ENCODE measurements at regions not wholly inside any gene's neighbourhood (a gene's known extent, or its start where the extent isn't known, plus 50 kb on each side); places are given as distances from the start of the nearest gene placed in this dataset.

DNA sequence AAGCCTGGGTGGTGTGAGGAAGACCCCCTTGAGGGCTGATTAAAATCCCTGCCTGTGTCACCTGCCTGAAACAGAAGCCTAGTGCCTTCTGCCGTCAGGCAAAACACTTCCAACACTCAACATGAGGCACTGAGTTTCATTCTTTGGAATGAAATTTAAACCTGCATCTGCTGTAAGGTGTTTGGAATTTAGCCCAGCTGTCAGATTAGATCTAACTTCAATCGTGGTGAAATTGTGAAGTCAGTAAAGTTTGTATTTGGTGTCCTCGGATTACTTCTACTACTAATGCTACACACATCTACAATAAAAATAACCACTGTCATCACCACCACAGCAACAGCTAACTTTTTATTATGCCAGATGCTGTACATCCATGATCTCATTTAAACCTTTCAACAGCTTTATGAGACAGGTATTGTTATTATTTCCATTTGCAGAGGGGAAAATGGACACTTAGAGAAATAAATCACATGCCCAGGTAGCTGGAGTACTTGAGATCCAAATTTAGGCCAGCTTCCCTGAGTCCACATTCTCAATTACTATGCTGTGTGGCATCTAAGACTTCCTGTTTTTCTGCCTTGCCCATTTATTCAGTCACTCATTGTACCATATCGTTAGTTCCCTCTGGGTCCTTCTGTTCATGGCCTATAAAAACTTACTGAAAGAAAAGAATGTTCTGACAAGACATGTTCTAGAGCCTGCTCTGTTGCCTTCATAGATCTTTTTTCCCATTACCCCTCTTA, 98.2 kb upstream of the GCFC2 start:
- ATAC-seq, result no peak

DNA sequence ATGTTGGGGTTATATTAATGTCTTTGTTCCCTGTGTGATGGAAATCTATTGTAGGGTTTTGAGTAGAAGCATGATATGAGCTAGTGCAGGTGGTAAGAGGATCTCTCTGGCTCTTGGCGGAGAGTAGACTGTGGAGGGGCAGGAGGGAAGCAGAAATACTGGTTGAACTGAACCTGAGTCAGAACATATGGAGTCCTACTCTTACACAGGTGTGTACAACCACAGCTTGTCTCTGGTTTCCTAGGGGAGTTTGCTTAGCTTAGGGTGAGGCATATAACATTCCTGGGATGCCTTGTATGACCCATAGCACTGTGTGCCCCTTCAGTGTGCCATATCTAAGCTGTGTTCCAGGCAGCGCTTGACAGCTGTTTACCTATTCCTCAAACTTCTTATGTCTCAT, 97.3 kb upstream of the GCFC2 start:
- ATAC-seq, result no peak

More for the DNA sequence above, 98.2 kb upstream of the GCFC2 start:
- TF ChIP-seq, protein P1, sequence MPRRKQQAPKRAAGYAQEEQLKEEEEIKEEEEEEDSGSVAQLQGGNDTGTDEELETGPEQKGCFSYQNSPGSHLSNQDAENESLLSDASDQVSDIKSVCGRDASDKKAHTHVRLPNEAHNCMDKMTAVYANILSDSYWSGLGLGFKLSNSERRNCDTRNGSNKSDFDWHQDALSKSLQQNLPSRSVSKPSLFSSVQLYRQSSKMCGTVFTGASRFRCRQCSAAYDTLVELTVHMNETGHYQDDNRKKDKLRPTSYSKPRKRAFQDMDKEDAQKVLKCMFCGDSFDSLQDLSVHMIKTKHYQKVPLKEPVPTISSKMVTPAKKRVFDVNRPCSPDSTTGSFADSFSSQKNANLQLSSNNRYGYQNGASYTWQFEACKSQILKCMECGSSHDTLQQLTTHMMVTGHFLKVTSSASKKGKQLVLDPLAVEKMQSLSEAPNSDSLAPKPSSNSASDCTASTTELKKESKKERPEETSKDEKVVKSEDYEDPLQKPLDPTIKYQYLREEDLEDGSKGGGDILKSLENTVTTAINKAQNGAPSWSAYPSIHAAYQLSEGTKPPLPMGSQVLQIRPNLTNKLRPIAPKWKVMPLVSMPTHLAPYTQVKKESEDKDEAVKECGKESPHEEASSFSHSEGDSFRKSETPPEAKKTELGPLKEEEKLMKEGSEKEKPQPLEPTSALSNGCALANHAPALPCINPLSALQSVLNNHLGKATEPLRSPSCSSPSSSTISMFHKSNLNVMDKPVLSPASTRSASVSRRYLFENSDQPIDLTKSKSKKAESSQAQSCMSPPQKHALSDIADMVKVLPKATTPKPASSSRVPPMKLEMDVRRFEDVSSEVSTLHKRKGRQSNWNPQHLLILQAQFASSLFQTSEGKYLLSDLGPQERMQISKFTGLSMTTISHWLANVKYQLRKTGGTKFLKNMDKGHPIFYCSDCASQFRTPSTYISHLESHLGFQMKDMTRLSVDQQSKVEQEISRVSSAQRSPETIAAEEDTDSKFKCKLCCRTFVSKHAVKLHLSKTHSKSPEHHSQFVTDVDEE (CRISPR knock-in tag; IDR thresholded peaks at IDR 0.05), result no peak
- no peak for TF ChIP-seq TOX (CRISPR knock-in tag; IDR thresholded peaks at IDR 0.05; ENCODE audit: borderline replicate concordance)
- TF ChIP-seq, protein P2, sequence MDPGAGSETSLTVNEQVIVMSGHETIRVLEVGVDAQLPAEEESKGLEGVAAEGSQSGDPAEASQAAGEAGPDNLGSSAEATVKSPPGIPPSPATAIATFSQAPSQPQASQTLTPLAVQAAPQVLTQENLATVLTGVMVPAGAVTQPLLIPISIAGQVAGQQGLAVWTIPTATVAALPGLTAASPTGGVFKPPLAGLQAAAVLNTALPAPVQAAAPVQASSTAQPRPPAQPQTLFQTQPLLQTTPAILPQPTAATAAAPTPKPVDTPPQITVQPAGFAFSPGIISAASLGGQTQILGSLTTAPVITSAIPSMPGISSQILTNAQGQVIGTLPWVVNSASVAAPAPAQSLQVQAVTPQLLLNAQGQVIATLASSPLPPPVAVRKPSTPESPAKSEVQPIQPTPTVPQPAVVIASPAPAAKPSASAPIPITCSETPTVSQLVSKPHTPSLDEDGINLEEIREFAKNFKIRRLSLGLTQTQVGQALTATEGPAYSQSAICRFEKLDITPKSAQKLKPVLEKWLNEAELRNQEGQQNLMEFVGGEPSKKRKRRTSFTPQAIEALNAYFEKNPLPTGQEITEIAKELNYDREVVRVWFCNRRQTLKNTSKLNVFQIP (CRISPR knock-in tag; IDR thresholded peaks at IDR 0.05; ENCODE audit: borderline replicate concordance, low read depth), result no peak
- TF ChIP-seq PPARA (CRISPR knock-in tag; IDR thresholded peaks at IDR 0.05; ENCODE audit: borderline replicate concordance), result no peak
- TF ChIP-seq OSR1 (CRISPR knock-in tag; IDR thresholded peaks at IDR 0.05), result no peak
- no peak for TF ChIP-seq ZNF565 (CRISPR knock-in tag; conservative IDR thresholded peaks at IDR 0.05; ENCODE audit: low read depth)
- TF ChIP-seq ISL1 (CRISPR knock-in tag; IDR thresholded peaks at IDR 0.05), result no peak
- TF ChIP-seq ARNTL (CRISPR knock-in tag; IDR thresholded peaks at IDR 0.05; ENCODE audit: borderline replicate concordance, low read depth), result no peak
- TF ChIP-seq BACH2 (CRISPR knock-in tag; IDR thresholded peaks at IDR 0.05; ENCODE audit: borderline replicate concordance), result no peak

DNA sequence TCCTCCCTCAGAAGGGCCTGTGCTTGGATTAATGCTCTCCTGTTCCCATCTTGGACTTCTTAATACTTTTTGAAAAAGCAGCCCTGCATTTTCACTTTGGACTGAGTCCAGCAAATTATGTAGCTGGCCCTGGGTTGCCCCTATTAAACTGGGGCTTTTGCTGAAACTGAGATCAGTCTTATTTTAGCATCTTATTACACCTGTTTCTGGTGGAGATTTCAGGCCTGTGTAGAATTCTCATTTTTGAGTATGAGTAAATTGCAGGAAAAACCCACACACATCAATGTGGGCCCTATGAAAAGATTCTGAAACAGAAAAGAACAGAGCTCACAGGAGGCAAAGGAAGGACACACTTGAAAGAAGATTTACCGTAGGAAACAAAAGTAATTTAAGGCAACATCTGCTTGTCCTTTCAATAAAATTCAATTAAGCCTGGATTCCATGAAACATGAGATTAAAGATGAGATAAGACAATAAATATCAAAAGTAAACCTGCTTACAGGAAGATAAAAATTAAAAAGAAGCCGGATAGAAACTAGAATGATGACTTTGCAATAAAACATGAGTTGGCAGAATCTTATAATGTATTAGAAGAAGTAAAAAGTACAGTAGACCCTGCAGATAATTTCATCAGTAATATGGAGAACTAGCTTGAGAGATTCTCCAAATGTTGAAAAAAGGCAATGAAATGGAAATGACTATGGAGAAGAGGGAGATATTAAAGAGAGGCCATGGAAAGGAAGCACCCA, 90.7 kb upstream of the GCFC2 start:
- no peak for ATAC-seq
- TF ChIP-seq, protein P3, sequence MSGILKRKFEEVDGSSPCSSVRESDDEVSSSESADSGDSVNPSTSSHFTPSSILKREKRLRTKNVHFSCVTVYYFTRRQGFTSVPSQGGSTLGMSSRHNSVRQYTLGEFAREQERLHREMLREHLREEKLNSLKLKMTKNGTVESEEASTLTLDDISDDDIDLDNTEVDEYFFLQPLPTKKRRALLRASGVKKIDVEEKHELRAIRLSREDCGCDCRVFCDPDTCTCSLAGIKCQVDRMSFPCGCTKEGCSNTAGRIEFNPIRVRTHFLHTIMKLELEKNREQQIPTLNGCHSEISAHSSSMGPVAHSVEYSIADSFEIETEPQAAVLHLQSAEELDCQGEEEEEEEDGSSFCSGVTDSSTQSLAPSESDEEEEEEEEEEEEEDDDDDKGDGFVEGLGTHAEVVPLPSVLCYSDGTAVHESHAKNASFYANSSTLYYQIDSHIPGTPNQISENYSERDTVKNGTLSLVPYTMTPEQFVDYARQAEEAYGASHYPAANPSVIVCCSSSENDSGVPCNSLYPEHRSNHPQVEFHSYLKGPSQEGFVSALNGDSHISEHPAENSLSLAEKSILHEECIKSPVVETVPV (CRISPR knock-in tag; IDR thresholded peaks at IDR 0.05), result no peak
- TF ChIP-seq ZNF8 (CRISPR knock-in tag; IDR thresholded peaks at IDR 0.05) (no peak), ZNF565 (CRISPR knock-in tag; conservative IDR thresholded peaks at IDR 0.05; ENCODE audit: low read depth) (no peak), PPARA (CRISPR knock-in tag; IDR thresholded peaks at IDR 0.05; ENCODE audit: borderline replicate concordance) (no peak), SNAI2 (CRISPR knock-in tag; IDR thresholded peaks at IDR 0.05) (no peak), ZFP30 (CRISPR knock-in tag; IDR thresholded peaks at IDR 0.05) (no peak), ZFP3 (CRISPR knock-in tag; IDR thresholded peaks at IDR 0.05) (no peak), ARNTL (CRISPR knock-in tag; IDR thresholded peaks at IDR 0.05; ENCODE audit: borderline replicate concordance, low read depth) (no peak)
- TF ChIP-seq, protein P4, sequence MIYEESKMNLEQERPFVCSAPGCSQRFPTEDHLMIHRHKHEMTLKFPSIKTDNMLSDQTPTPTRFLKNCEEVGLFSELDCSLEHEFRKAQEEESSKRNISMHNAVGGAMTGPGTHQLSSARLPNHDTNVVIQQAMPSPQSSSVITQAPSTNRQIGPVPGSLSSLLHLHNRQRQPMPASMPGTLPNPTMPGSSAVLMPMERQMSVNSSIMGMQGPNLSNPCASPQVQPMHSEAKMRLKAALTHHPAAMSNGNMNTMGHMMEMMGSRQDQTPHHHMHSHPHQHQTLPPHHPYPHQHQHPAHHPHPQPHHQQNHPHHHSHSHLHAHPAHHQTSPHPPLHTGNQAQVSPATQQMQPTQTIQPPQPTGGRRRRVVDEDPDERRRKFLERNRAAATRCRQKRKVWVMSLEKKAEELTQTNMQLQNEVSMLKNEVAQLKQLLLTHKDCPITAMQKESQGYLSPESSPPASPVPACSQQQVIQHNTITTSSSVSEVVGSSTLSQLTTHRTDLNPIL (CRISPR knock-in tag; IDR thresholded peaks at IDR 0.05; ENCODE audit: low read depth), result no peak

More for the DNA sequence above, 97.3 kb upstream of the GCFC2 start:
- TF ChIP-seq OSR1 (CRISPR knock-in tag; IDR thresholded peaks at IDR 0.05), result no peak
- no peak for TF ChIP-seq ZNF8 (CRISPR knock-in tag; IDR thresholded peaks at IDR 0.05)
- TF ChIP-seq, protein P4 (CRISPR knock-in tag; IDR thresholded peaks at IDR 0.05; ENCODE audit: low read depth), result no peak
- no peak for TF ChIP-seq ZC3H10 (CRISPR knock-in tag; IDR thresholded peaks at IDR 0.05)
- TF ChIP-seq BACH2 (CRISPR knock-in tag; IDR thresholded peaks at IDR 0.05; ENCODE audit: borderline replicate concordance), result no peak
- no peak for TF ChIP-seq PPARA (CRISPR knock-in tag; IDR thresholded peaks at IDR 0.05; ENCODE audit: borderline replicate concordance)
- no peak for TF ChIP-seq ZNF565 (CRISPR knock-in tag; conservative IDR thresholded peaks at IDR 0.05; ENCODE audit: low read depth)

Data from SK-N-SH treated with all-trans-retinoic acid at 6 μM for 48 hours (cell line).